ENCODE measurements at regions not wholly inside any gene's neighbourhood (a gene's known extent, or its start where the extent isn't known, plus 50 kb on each side); places are given as distances from the start of the nearest gene placed in this dataset.

GRCh38 chr4:124414276-124415040, 298.1 kb downstream of the ANKRD50 start:
- Histone ChIP-seq H3F3A (replicated peaks; ENCODE audit: insufficient read depth) (peaks cover 19% of the 10 kb centered on the region), H4K20me1 (ENCODE audit: insufficient read depth) (no peaks in the 10 kb centered on the region), H3K4me1 (ENCODE audit: control insufficient read depth in 1 of 2, insufficient read depth in 2 of 2, low read depth in 1 of 2, low read length in 1 of 2) (peaks cover 0 to 12% of the 10 kb centered on the region in 2 experiments; a peak in 2 of 4 replicates), H3K27me3 (ENCODE audit: insufficient read depth) (no peaks in the 10 kb centered on the region), H2AFZ (ENCODE audit: low read depth) (peak overlapping the region; percentile 74), H3K9me3 (no peaks in the 10 kb centered on the region), H3K79me2 (ENCODE audit: insufficient read depth) (no peaks in the 10 kb centered on the region), H3K27ac (ENCODE audit: low read depth in 2 of 2, low read length in 1 of 2) (peak overlapping the region; percentile 80 to 86; a peak in 3 of 4 replicates), H3K4me3 (ENCODE audit: low read depth in 2 of 2, low read length in 1 of 2) (no peak overlapping the region; a peak in 1 of 4 replicates), H3K9ac (peak overlapping the region; percentile 62; the same call in 1 of the 2 replicates), H3K9me2 (no peaks in the 10 kb centered on the region), H3K36me3 (replicated peaks in 1 of 2; ENCODE audit: control insufficient read depth in 1 of 2, insufficient read depth in 2 of 2, low read length in 1 of 2) (no peaks in the 10 kb centered on the region), H3K4me2 (peak overlapping the region; percentile 75)
- POLR2A ChIA-PET = no interaction called here
- CTCF ChIA-PET = no interaction called here
- DNase-seq = no peak
- WGBS (ENCODE audit: low lambda C conversion rate) = 68% methylated on average over 2 of the region's 2 CpGs
- peak; percentile 40; the same call in 1 of the 2 replicates for TF ChIP-seq TCF12 (IDR thresholded peaks at IDR 0.05)
- peak; percentile 62; the same call in 1 of the 2 replicates for TF ChIP-seq FOSL2 (IDR thresholded peaks at IDR 0.05; ENCODE audit: borderline replicate concordance, low read depth)
- no peak for TF ChIP-seq NFIC (IDR thresholded peaks at IDR 0.05; ENCODE audit: borderline replicate concordance)
- peak; percentile 50; the same call in 1 of the 2 replicates for TF ChIP-seq JUND (IDR thresholded peaks at IDR 0.05)

GRCh38 chr4:124415146-124415545, 297.4 kb downstream of the ANKRD50 start:
- Histone ChIP-seq H3F3A (replicated peaks; ENCODE audit: insufficient read depth) (peaks cover 16% of the 10 kb centered on the region), H3K27me3 (ENCODE audit: insufficient read depth) (no peaks in the 10 kb centered on the region), H3K4me2 (peak overlapping the region; percentile 75), H3K9me2 (no peaks in the 10 kb centered on the region), H3K4me3 (ENCODE audit: low read depth in 2 of 2, low read length in 1 of 2) (peak overlapping the region; percentile 12 to 42; a peak in 3 of 4 replicates), H3K27ac (ENCODE audit: low read depth in 2 of 2, low read length in 1 of 2) (peak overlapping the region; percentile 80 to 86), H3K79me2 (ENCODE audit: insufficient read depth) (no peaks in the 10 kb centered on the region), H3K9ac (peak overlapping the region; percentile 62), H4K20me1 (ENCODE audit: insufficient read depth) (no peaks in the 10 kb centered on the region), H3K4me1 (ENCODE audit: control insufficient read depth in 1 of 2, insufficient read depth in 2 of 2, low read depth in 1 of 2, low read length in 1 of 2) (peaks cover 0 to 9% of the 10 kb centered on the region in 2 experiments; a peak in 2 of 4 replicates), H3K36me3 (replicated peaks in 1 of 2; ENCODE audit: control insufficient read depth in 1 of 2, insufficient read depth in 2 of 2, low read length in 1 of 2) (no peaks in the 10 kb centered on the region), H3K9me3 (no peaks in the 10 kb centered on the region), H2AFZ (ENCODE audit: low read depth) (peak overlapping the region; percentile 74)
- no peak for DNase-seq
- no peak for TF ChIP-seq FOXM1 (IDR thresholded peaks at IDR 0.05; ENCODE audit: low read depth)
- TF ChIP-seq PBX3 (IDR thresholded peaks at IDR 0.05) = peak; percentile 57; the same call in 1 of the 2 replicates
- TF ChIP-seq NRF1 (IDR thresholded peaks at IDR 0.05; ENCODE audit: low read depth, low read length) = no peak
- no peak for TF ChIP-seq MXI1 (IDR thresholded peaks at IDR 0.05; ENCODE audit: low read depth, low read length)
- TF ChIP-seq TCF12 (IDR thresholded peaks at IDR 0.05) = peak; percentile 59
- peak; percentile 35; the same call in 1 of the 2 replicates for TF ChIP-seq NFIC (IDR thresholded peaks at IDR 0.05; ENCODE audit: borderline replicate concordance)
- no peak for TF ChIP-seq TAF1 (IDR thresholded peaks at IDR 0.05; ENCODE audit: borderline replicate concordance, low read depth, low read length)
- CTCF ChIA-PET = no interaction called here
- 38% methylated on average over 6 of the region's 6 CpGs for WGBS (ENCODE audit: low lambda C conversion rate)
- POLR2A ChIA-PET = no interaction called here

- 44% methylated on average over 2 of the region's 2 CpGs for WGBS (ENCODE audit: low lambda C conversion rate)
- H3K27me3 ChIP-seq (ENCODE audit: insufficient read depth) = no peaks in the 10 kb centered on the region
- H3K27ac ChIP-seq (ENCODE audit: low read depth in 2 of 2, low read length in 1 of 2) = peak overlapping the region in 1 of 2 experiments; percentile 2; a peak in 1 of 4 replicates
- H4K20me1 ChIP-seq (ENCODE audit: insufficient read depth) = no peaks in the 10 kb centered on the region
- no peak overlapping the region for H3K4me3 ChIP-seq (ENCODE audit: low read depth in 2 of 2, low read length in 1 of 2)
- TF ChIP-seq CHD2 (IDR thresholded peaks at IDR 0.05; ENCODE audit: low read length, partially characterized antibody) = no peak
- TF ChIP-seq ELF1 (IDR thresholded peaks at IDR 0.05) = no peak
- no peak for TF ChIP-seq FOSL2 (IDR thresholded peaks at IDR 0.05; ENCODE audit: borderline replicate concordance, low read depth)
- no peak for TF ChIP-seq SMC3 (IDR thresholded peaks at IDR 0.05; ENCODE audit: low read depth, low read length)
- TF ChIP-seq EP300 (IDR thresholded peaks at IDR 0.05; ENCODE audit: borderline replicate concordance in 1 of 2, low read depth in 1 of 2, low read length in 1 of 2) = no peak
- TF ChIP-seq IRF3 (IDR thresholded peaks at IDR 0.05; ENCODE audit: low read depth, low read length) = no peak
- TF ChIP-seq EZH2phosphoT487 (IDR thresholded peaks at IDR 0.05; ENCODE audit: borderline replicate concordance, low read depth) = no peak
- no peak for DNase-seq
- no peaks in the 10 kb centered on the region for H3K9me2 ChIP-seq
- CTCF ChIA-PET = no interaction called here
- H3K79me2 ChIP-seq (ENCODE audit: insufficient read depth) = no peaks in the 10 kb centered on the region
- POLR2A ChIA-PET = no interaction called here
- no peak overlapping the region for H3K9ac ChIP-seq
- peaks cover 0 to 16% of the 10 kb centered on the region in 2 experiments; a peak in 1 of 4 replicates for H3K4me1 ChIP-seq (ENCODE audit: control insufficient read depth in 1 of 2, insufficient read depth in 2 of 2, low read depth in 1 of 2, low read length in 1 of 2)
- H3K9me3 ChIP-seq = no peaks in the 10 kb centered on the region
- H2AFZ ChIP-seq (ENCODE audit: low read depth) = no peak overlapping the region
- H3K36me3 ChIP-seq (replicated peaks in 1 of 2; ENCODE audit: control insufficient read depth in 1 of 2, insufficient read depth in 2 of 2, low read length in 1 of 2) = no peaks in the 10 kb centered on the region
- peaks cover 17% of the 10 kb centered on the region for H3F3A ChIP-seq (replicated peaks; ENCODE audit: insufficient read depth)
- no peak overlapping the region for H3K4me2 ChIP-seq
Measured at GRCh38 chr4:124417371-124417770, 295.2 kb downstream of the ANKRD50 start.

All from SK-N-SH (cell line).